Stimulated activated CD8-positive, alpha-beta memory T cell treated with anti-CD3 and anti-CD28 coated beads, Interleukin-15, amount 100 ng/mL, for 48 hours (primary cell): ENCODE measurements at regions not wholly inside any gene's neighbourhood (a gene's known extent, or its start where the extent isn't known, plus 50 kb on each side); places are given as distances from the start of the nearest gene placed in this dataset.
"Not testable (repeated sequence)": the region's sequence is repeated elsewhere in the genome, so short reads cannot be mapped to it uniquely, and the experiment has no call there.

Source experiments
- DNase-seq, 2 donors: peaks; one replicate each; pipeline ENCODE4 v3.0.0-alpha.2; 2020; ENCODE audit warnings: low read depth in 2 of 2

DNA sequence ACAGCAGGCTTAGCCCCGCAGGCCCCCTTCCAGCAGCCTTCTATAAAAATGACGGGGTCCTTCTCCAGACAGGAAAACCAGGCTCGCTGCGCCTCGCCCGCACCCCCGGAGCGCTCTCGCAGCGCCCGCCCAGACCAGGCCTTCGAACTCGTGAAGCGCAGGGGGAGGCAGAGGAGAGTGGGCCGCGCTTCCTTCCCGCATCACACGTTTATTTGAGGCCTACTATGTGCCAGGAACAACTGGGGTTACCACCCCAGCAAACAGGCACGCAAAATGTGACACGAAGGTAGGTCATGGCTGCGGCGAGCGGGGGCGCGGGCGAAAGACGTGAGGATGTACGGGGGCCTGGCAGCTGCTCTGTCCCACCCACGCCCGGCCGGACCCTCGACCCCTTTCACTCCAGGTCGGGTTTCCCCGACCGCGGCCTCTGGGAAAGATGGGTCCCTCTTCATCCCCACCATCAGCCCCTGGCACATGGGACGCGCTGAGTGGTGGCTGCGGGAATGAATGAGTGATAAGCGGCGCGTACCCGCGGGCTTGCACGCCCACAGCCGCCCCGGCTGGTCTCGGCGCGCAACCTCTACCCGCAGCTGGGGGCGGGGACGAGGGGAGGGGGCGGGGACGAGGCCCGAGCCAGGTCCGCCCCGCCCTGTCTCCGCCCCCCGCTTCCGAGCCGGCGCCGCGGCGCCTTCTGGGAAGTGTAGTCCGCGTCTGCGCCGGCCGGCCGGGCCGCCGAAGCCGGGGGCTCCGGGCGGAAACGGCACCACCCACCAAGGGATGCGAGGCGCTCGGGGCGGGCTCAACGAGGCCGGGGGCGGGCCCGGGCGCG is 59.1 kb downstream of the ZNF467 start:
- peak; percentile 90 for DNase-seq

DNA sequence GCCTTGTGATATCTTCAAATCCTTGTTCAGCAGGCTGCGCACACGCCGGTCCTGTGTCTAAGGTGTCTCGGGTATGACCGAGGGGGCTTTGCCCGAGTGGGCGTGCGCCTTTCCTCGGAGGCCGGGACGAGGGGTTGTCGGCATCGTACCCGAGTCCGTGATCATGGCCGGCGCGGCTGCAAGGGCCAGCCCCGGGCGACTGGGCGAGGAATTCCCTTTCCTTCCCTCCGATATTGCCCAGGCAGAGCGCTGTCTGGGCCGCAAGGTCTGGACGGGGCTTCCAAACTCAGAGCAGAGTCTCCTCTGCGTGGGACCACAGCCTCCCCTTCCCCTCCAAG is 59.7 kb downstream of the ZNF467 start:
- DNase-seq: no peak

DNA sequence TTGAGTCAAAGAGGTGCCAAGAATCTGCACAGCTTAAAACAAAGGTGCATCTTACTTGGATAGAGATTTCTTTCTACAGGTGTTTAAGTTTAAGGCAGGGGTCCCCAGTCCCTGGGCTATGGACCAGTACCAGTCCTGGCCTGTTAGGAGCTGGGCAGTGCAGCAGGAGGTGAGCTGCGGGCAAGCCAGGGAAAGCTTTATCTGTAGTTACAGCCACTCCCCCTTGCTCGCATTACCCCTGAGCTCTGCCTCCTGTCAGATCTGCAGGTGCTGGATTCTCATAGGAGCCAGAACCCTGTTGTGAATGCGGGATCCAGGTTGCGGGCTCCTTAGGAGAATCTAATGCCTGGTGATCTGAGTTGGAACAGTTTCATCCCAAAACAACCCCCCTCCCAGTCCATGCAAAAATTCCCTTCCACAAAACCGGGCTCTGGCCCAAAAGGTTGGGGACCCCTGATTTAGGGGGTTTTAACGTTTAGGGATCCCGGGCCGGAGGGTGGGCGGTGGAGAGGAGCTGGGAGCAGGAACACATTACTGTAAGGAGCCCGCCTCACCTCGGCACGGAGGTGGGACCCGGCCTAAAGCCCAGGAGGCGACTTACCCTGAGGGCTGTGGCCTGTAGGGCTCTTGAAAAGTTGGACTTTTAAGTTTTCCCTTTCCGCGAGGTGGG is 60.2 kb downstream of the ZNF467 start:
- no peak for DNase-seq

DNA sequence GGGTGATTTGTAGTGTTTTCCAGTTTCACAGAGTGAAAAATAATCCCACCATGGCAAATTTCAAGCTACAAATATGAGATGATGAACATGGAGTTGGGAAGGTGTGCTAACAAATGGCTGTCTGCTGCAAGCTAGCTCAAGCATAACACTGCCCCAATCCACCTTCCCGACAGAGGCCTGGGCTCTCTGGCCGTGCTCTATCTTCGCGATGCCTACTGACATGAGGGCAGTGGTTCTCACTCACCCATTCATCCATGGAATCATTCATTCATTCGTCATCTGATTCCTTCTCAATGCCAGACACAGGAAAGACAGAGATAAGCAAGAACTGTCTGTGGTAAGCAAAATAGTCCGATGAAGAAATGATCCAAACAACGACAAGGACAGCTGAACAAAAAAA is 65.4 kb downstream of the ZNF467 start:
- no peak for DNase-seq

DNA sequence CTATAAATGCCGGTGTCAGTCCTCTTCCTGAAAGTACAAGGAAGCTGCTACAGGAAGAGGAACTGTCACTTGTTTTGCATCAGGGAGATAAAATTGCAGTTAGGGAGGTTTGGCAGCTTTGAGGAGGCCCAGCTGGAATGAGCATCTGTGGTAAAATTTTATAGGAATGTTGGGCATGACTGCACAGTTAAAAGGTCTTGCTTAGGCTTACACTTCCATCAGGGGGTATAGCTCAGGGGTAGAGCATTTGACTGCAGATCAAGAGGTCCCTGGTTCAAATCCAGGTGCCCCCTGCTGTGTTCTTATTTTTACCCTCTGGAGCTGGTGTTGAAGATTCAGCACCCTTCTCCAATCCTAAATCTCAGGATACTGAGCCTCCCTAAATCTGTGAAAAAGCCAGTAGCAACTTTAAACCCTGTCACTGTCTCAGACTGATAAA is 65.9 kb downstream of the ZNF467 start:
- no peak for DNase-seq

DNA sequence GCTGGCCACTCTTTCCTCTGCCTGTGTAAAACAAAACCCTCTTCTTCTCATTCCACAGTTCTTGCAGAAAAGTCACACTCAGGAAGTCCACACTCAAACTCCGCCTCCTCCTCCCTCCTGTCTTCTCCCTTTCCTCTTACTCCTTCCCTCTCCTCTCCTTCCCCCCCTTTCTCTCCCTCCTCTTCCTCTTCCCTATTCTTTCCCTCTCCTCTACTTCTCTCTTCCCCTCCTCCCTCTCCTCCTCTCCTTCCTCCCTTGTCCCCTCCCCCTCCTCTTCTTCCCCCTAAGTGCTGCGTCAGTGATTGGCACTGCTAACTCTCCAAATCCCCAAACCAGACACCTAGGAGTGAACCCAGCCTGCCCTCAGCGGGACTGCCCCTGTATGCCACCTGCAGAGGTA is 67.0 kb downstream of the ZNF467 start:
- no peak for DNase-seq

DNA sequence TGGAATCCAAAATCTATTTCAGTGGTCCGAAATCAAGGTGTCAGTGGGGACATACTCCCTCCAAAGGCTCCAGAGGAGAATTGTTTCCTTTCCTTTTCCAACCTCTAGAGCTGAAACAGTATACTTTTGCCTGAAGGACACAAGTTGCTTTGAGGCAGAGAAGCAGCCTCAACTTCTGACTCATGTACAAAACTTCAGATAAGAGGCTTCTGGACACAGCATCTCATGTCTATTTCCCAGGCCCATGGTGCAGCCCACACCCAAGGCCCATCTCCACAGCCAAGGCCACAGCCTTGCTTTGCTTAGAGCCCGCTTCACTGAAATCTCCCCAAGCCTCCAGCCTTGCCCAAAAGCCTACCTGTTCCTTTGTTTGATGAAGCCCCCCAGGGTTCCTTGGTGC is 68.9 kb downstream of the ZNF467 start:
- DNase-seq: no peak

DNA sequence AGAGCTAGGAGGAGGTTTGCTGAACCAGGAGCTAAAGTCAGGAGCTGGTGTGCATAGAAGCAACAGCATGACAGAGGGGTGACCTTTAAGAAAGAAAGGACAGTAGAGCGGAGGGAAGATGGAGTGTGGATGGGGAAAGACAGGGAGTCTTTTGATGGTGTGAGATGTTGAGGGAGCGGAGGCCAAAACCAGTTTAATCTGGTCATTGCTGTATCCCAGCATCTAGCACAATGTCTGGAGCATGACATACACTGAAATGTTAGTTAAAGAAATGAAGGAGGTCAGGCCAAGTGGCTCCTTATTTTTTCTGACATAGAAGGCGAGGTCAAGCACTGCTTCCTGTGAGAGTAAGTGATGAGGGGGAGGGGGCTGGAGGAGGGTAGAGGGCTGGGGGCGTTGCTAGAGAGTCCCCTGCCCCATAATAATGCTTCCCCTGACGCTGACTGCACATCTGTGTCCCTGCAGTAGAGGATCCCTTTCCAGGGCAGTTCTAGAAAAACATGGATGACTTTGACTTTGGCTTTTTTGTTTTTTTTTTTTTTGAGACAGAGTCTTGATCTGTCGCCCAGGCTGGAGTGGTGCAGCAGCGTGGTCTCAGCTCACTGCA is 70.2 kb downstream of the ZNF467 start:
- no peak for DNase-seq

DNA sequence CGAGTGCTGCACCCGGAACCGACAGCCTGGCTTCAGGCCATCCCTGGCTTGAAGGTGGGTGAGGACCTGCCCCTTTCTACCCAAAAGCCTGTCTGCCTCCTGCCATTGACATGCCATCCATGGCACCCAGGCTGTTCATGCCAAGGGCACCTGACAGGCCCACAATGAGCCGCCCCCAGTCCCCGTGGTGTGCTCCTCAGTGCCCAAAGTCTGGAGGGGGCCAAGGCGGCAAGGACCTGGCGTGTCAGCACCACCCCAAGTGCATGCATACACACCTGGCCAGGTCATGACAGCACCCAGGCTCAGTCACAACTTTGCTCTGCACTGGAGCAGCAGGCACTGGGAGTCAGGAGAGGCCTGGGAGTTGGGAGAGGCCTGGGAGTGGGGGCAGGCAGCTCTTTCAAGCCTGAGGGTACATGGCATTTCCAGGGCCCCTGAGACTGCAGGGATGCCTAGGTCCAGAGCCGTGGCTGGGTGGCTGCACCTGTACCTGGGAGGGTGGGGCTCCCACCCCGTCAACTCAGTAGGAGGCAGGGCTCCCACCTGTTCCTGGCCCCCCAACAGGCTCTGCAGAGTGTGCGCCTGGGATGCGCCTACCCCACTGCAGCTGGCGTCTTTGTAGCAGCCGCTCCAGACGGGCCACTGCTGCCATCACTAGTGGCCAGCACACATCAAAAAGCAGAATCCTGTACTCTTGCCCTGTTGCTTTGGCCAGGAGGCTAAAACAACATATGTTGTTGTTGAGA is 71.7 kb downstream of the ZNF467 start:
- no peak for DNase-seq

DNA sequence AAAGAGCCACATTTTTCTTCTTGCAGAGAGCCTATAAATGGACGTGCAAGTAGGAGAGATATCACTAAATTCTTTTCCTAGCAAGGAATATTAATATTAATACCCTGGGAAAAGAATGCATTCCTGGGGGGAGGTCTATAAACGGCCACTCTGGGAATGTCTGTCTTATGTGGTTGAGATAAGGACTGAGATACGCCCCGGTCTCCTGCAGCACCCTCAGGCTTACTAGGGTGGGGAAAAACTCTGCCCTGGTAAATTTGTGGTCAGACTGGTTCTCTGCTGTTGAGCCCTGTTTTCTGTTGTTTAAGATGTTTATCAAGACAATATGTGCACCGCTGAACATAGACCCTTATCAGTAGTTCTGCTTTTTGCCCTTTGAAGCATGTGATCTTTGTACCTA is 75.6 kb downstream of the ZNF467 start:
- not testable (repeated sequence) for DNase-seq

DNA sequence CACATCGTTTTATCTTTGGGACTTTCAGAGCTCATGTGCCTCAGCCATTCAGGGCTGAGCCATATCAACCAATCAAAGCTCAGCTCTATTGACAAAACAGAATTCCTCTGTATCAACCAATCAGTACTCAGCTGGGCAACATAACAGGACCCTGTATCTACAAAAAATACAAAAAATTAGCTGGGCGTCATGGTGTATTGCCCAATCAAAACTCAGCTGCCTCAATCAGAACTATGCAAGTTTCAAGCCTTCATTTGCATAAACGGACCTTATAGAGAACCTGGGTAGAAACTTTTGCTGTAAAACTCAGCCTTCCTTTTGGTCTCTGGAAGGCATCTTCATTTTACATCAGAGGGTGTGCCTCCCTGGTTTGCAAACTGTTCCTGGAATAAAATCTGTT is 77.1 kb downstream of the ZNF467 start:
- no peak for DNase-seq

DNA sequence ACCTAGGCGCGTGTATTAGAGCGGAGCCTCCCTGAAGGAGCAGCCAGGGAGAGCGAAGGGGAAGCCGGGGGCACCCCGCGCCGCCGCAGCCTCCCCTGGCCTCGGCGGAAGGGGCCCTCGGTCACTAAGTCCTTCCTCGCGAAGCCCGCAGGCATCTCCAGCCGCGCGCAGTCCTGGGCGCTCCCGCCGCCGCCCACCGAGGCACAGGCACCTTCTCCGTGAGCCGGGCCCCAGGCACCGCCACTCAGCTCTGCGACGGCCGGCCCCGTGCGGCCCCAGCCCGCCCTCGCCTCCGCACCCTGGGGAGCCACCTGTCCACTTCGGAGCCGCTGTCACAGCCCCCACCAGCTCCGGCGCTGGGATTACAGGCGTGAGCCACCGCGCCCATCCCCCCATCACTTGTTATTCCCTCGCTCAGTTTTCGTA is 80.8 kb downstream of the ZNF467 start:
- DNase-seq: no peak

DNA sequence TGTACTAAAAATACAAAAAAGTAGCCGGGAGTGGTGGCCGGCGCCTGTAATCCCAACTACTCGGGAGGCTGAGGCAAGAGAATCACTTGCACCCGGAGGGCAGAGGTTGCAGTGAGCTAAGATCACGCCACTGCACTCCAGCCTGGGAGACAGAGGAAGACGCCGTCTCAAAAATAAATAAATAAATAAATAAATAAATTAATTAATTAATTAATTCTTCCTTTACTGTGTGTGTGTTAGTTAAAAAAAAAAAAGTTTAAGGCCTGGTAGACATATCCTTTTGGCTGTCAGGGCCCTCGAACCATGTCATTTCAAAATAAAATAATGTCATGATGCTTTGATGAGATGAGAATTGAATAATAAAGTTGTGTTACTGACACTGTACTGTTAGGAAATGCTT is 81.3 kb downstream of the ZNF467 start:
- no peak for DNase-seq

DNA sequence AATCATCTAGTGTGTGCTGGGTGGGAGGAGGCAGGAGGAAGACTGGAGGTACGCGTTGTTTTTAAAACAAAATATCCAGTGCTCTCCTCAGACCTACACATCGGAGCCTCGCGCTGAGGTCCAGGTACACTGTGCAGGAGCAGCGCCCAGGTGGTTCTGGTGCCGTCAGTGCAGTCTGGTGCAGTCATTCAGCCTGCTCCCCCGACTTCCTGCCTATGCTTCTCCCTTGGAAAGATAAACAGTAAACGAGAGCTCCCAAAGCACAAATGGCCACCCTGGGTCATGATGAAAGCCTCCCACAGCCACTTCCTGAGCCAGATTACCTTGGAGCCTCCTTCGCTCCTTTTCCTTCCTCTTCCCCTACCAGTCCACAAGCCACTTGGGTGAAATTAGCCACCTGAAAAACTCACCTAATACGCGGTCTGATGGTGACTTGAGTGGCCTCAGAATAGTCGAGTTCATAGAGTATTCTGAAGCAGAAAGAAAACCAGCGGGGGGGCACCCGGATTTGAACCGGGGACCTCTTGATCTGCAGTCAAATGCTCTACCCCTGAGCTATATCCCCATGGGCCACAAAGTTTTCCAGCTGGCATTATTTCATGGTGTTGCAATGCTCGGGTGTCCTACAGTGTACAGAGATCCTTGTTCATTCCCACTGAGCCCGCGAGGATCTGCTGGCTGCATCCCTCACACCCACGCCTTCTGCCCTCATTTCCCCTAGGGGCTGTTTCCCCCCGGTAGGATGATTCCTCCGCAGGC is 82.5 kb downstream of the ZNF467 start:
- DNase-seq: no peak

DNA sequence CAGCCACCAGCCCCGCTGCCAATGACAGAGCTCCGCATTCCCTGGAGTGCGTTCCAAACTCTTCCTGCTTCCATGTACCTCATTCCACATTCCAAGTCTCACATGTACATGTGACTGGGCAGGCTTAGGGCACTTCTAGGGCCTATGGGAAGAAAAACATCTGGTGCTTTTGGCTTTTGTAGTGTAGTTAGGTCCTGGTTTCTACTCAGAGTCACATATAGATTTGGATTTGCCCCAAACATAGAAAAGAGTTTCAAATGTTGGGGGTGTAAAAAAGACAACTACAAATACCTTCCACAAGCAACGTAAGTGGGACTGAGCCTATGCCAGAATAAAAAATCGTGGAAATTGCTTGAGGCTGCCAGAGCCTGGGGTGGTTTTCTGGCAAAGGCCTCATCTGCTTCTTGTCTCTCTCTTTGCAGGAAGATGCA is 84.1 kb downstream of the ZNF467 start:
- DNase-seq: no peak

DNA sequence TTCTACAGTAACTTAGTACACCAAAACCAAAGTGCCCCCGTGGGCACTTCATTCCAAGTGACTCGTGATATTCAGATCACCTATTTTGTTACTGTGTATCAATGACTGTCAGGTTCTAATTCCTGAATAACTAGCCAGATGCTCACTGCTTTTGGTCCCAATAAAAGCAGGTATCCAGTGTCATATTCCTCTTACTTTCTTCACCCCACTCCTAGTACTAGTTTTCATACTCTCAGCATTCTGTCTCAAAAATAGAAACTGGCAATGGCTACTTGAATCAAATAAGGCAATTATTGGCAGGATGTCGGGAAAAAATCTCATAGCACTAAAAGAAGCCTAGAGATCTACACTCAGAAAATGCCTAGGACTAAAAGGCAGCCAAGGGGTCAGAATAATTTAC is 84.6 kb downstream of the ZNF467 start:
- no peak for DNase-seq

DNA sequence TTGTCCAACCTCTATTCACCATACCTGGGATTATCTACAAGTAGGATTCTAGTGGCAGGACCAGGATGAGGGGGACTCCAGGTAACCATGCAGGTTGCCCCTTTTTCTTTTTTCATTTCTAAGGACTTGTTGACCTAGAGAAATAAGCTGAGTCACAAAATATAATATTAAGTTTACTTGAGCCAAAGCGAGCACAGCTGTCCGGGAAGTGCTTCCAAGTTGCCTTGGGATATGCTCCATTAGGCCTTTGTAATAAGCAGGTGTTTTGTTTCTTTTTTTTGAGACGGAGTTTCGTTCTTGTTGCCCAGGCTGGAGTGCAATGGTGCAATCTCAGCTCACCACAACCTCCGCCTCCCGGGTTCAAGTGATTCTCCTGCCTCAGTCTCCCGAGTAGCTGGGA is 85.6 kb downstream of the ZNF467 start:
- DNase-seq: not testable (repeated sequence)

DNA sequence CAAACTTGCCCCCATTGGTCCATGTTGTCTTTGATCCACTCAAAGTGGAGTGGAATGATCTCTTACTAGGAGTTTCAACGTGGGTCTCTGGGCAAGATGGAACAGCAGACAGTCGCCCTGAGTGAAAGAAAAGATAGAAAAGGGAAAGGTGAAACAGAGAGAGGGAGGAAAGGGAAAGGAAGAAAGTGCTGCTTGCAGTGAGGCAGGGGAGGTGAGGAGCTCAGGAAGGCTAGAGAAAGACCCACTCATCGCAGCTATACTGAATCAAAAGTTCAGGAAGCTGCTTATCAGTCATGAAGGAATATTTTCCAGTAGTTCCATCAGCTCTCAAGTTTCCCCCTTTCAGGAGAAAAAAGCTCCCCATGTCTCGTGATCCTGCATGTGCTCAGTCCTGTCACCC is 86.9 kb downstream of the ZNF467 start:
- DNase-seq: no peak

DNA sequence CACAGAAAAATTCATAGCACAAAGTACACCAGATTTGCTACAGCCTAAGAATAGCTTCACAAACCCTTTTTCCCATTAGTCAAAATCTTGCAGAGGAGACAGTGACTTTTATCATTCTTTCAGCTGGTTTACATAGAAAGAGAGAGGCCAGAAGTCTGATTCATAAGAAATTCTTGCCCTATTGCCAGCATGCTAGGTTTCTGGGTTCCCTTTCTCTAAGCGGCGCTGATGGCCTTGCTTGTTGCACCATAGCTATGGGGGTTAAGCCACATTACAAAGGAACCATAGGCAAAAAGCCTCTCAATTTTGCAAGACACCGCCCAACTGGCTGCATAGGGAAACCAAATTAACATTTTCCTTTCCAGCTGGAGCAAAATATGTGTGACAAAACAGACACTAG is 87.4 kb downstream of the ZNF467 start:
- DNase-seq: no peak

DNA sequence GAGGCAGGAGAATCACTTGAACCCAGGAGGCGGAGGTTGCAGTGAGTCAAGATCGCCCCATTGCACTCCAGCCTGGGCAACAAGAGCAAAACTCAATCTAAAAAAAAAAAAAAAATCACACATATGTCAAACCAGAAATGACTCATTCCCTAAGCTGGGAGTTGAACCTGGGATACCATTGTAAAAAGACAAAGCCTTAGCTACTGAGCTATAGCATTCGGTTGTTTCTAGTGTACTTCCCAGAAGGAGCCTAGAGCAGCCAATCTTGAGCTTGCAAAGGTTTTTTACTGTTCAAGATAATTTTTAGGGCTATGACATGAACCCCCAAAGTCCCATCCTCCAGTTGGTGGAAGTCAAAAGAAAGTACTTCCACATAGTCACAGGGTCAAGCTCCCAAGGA is 87.9 kb downstream of the ZNF467 start:
- DNase-seq: no peak

DNA sequence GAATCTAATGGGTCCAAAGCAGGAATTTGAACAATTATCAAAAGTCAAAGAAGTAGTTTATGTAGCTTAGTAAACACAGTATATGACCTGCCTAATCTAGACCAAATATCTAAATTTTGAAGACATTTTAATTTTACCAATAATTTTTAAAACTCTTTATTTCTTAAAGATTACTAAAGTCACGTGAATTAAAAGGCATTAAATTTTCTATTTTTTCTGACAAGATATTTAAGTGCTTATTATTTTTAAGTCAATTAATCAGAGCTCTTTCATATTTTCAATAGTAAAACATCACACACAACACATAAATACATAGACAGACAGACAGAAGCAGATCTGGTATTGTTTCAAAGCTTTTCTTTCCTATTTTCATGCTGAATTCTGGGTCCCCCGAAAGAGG is 89.5 kb downstream of the ZNF467 start:
- DNase-seq: no peak

DNA sequence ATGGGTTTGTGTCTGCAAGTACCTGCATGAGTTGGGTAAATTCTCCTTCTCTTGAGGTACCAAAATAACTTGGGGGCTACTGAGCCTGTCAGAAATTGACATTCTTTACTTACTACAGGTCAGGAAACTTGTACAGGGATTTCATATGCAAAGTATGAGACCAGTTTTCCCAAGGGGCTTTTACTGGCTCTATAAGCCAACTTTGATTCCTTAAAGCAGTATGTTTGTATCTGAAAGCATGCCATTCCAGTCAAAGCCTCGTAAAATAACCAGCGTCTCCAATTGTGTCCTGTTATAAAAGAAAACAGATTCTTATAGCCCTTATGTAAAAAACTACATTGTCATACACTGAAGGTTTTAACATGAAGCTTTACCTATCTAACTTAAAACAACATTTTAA is 90.2 kb downstream of the ZNF467 start:
- no peak for DNase-seq
